ENCODE measurements at regions not wholly inside any gene's neighbourhood (a gene's known extent, or its start where the extent isn't known, plus 50 kb on each side); places are given as distances from the start of the nearest gene placed in this dataset.
"Not testable (repeated sequence)": the region's sequence is repeated elsewhere in the genome, so short reads cannot be mapped to it uniquely, and the experiment has no call there.

- Histone ChIP-seq H3K36me3 (no peaks in the 10 kb centered on the region), H3K27me3 (ENCODE audit: low read depth) (no peaks in the 10 kb centered on the region), H3K4me1 (no peaks in the 10 kb centered on the region), H3K27ac (replicated peaks) (no peak overlapping the region), H3K4me3 (no peak overlapping the region), H3K9me3 (replicated peaks) (no peaks in the 10 kb centered on the region)
- intact Hi-C loops (cut with micrococcal nuclease), result no loop called here
- TF ChIP-seq, protein P1, sequence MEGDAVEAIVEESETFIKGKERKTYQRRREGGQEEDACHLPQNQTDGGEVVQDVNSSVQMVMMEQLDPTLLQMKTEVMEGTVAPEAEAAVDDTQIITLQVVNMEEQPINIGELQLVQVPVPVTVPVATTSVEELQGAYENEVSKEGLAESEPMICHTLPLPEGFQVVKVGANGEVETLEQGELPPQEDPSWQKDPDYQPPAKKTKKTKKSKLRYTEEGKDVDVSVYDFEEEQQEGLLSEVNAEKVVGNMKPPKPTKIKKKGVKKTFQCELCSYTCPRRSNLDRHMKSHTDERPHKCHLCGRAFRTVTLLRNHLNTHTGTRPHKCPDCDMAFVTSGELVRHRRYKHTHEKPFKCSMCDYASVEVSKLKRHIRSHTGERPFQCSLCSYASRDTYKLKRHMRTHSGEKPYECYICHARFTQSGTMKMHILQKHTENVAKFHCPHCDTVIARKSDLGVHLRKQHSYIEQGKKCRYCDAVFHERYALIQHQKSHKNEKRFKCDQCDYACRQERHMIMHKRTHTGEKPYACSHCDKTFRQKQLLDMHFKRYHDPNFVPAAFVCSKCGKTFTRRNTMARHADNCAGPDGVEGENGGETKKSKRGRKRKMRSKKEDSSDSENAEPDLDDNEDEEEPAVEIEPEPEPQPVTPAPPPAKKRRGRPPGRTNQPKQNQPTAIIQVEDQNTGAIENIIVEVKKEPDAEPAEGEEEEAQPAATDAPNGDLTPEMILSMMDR (IDR thresholded peaks at IDR 0.05; ENCODE audit: borderline replicate concordance), result peak; percentile 32
- DNase-seq, result peak; percentile 25
Observed at GRCh38 chr10:111600772-111601171, 523.9 kb downstream of the ADRA2A start.

DNA sequence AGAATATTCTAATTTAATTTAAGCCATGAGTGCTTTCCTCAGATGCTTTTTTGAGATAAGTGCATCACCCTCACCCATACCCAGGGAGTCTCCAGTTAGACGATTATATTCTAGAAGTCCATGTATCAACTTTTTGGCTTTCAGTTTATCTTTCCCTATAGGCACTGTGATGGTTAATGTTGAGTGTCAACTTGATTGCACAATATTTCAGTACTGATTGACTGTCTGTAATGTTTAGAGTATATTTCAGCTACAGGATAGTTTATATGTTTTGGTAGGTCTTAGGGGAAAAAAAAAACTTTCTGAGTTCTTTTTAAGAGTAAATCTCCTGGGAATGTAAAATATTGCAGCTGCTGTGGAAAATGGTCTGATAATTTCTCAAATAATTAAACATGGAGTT lies 535.4 kb downstream of the ADRA2A start:
- Histone ChIP-seq H3K4me1 (no peaks in the 10 kb centered on the region), H3K27ac (replicated peaks) (no peak overlapping the region), H3K9me3 (replicated peaks) (peaks cover 6% of the 10 kb centered on the region), H3K27me3 (ENCODE audit: low read depth) (no peaks in the 10 kb centered on the region), H3K36me3 (no peaks in the 10 kb centered on the region), H3K4me3 (no peak overlapping the region)
- DNase-seq, result no peak
- TF ChIP-seq, protein P1 (IDR thresholded peaks at IDR 0.05; ENCODE audit: borderline replicate concordance), result no peak
- intact Hi-C loops (cut with micrococcal nuclease), result no loop called here

DNA sequence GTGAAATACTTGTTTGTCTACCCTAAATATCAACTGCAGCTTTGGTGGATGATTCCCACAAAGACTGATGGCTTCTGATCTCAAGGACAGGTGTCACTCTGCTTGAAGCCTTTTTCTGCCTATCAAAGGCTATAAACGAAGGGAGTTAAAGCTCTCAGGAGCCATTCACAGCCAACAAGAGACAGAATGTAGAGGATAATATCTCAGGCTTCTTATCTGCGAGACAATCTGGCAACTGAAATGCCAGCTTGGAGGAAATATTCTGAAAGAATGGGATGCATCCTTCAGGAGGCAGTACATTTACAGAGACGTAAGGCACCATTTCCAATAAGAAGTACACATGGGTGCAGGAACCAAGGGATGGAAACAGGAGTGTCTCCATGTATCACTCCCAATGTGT lies 549.4 kb downstream of the GPAM start:
- H3K4me1 ChIP-seq, result no peaks in the 10 kb centered on the region
- H3K27ac ChIP-seq (replicated peaks), result no peak overlapping the region
- peaks cover 14% of the 10 kb centered on the region for H3K9me3 ChIP-seq (replicated peaks)
- no peaks in the 10 kb centered on the region for H3K36me3 ChIP-seq
- peaks cover 22% of the 10 kb centered on the region for H3K27me3 ChIP-seq (ENCODE audit: low read depth)
- no peak overlapping the region for H3K4me3 ChIP-seq
- TF ChIP-seq, protein P1 (IDR thresholded peaks at IDR 0.05; ENCODE audit: borderline replicate concordance), result no peak
- no peak for DNase-seq
- intact Hi-C loops (cut with micrococcal nuclease), result no loop called here

DNA sequence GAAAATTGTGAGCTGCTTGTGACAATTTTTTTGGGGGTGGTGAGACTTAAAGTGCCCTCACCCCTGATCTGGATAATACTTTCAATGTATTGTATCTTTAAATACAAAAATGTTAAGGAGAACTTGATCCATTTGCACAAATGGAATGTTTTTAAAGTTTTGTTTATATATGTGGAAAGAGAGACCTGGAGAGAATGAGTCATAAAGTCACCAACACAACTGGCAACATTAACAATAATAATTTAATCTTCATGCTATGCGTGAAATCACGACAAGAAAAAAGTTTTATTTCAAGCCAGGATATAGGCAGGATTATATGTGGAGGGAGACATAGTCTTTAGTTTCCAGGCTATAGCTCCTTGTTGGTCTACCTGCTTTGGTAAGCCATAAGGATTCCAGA lies 537.5 kb downstream of the GPAM start:
- Histone ChIP-seq H3K4me1 (no peaks in the 10 kb centered on the region), H3K27ac (replicated peaks) (no peak overlapping the region), H3K36me3 (no peaks in the 10 kb centered on the region), H3K27me3 (ENCODE audit: low read depth) (no peaks in the 10 kb centered on the region), H3K9me3 (replicated peaks) (peaks cover 39% of the 10 kb centered on the region), H3K4me3 (no peak overlapping the region)
- DNase-seq, result no peak
- intact Hi-C loops (cut with micrococcal nuclease), result no loop called here
- TF ChIP-seq, protein P1 (IDR thresholded peaks at IDR 0.05; ENCODE audit: borderline replicate concordance), result no peak

DNA sequence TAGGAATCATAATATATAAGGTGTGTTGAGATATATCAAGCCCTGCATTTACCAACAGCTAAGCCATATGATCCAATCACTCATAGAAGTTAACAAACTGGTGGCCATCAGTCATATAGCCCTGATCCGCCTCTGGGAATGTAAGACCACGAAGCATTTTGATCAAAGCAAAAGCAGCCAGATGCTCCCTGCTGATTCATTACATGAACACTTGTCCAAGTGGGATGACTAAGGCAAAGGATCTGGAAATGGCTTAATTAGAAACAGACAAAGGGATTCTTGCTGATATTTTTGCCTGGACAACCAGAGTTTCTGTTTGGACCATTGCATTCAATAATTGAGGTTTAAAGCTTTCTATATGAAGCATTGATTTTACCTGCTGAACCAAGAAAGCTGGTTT lies 535.5 kb downstream of the GPAM start:
- peaks cover 37% of the 10 kb centered on the region for H3K9me3 ChIP-seq (replicated peaks)
- no peak for DNase-seq
- H3K36me3 ChIP-seq, result no peaks in the 10 kb centered on the region
- TF ChIP-seq, protein P1 (IDR thresholded peaks at IDR 0.05; ENCODE audit: borderline replicate concordance), result no peak
- no peaks in the 10 kb centered on the region for H3K27me3 ChIP-seq (ENCODE audit: low read depth)
- H3K4me3 ChIP-seq, result no peak overlapping the region
- intact Hi-C loops (cut with micrococcal nuclease), result no loop called here
- H3K4me1 ChIP-seq, result no peaks in the 10 kb centered on the region
- no peak overlapping the region for H3K27ac ChIP-seq (replicated peaks)

GRCh38 chr10:111649080-111649479 lies 534.5 kb downstream of the GPAM start:
- intact Hi-C loops (cut with micrococcal nuclease); DNase-seq: not testable (repeated sequence)

More at GRCh38 chr10:111649080-111649479, 534.5 kb downstream of the GPAM start:
- H3K27me3 ChIP-seq (ENCODE audit: low read depth); H3K36me3 ChIP-seq; H3K4me3 ChIP-seq; H3K27ac ChIP-seq (replicated peaks); H3K4me1 ChIP-seq: not testable (repeated sequence)
- peaks cover 33% of the 10 kb centered on the region for H3K9me3 ChIP-seq (replicated peaks)
